ENCODE measurements at regions not wholly inside any gene's neighbourhood (a gene's known extent, or its start where the extent isn't known, plus 50 kb on each side); places are given as distances from the start of the nearest gene placed in this dataset.

DNA sequence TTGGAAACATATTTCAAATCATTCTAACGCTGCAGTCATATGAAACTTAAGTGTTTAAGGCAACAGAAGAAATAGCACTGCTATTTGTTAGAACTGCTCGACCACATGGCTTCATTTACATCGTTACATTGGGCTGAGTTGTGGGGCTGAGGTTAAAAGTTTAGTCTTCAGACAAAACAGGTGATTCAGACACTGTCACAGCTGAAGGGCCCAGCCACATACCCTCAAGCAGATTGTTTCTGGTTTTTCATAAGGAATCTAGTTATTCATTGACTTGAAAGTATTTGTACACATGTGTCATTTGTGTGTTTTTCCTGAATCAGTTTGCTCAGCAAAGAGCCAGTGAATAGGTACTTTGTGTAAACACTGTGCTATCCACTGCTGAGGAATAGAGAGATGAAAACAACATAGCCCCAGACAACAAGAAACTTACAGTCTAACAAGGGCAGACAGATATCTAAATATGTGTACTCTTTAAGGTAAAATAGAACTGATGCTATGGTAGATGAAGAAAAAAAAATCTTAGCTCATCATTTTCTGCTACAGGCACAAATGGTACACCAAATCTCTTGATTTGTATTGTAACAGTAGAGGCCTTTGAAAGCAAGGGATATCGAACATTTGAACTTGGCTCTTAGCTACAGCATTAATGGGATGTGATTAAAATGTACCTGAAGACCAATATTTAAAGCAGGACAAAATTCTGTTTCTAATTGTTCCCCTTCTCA is 357.6 kb upstream of the RPS23 start (continued):
- TF ChIP-seq AFF4 (CRISPR knock-in tag; IDR thresholded peaks at IDR 0.05) (no peak), SAFB2 (IDR thresholded peaks at IDR 0.05; ENCODE audit: borderline replicate concordance, low read depth, low read length, severe bottlenecking) (no peak), ZNF3 (CRISPR knock-in tag; IDR thresholded peaks at IDR 0.05) (no peak), SRSF9 (IDR thresholded peaks at IDR 0.05; ENCODE audit: borderline replicate concordance, low read depth, low read length) (no peak)

DNA sequence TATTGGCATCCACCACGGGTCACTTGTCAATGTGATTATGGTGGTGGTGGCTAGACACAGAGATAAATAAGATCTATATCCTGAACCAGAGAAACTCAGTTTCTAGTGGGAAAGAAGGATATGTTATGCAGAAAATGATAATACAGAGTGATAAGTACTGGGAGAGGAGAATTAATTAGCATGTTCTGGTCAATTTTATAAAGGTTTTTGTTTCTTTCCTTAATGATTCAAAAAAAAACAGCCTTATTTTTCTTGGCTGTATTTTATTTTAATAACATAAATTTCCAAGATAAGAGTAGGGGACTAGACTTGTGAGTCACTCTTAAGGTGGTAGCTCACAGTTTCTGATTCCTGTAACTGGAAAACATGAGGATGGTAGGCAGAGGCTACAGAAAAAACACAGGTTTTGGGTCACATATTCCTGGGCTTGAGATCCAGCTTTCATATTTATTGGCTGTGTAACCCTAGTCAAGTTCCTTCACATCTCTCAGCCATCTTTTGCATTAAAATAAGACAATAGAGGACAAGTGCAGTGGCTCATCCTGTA is 350.3 kb upstream of the RPS23 start:
- ATAC-seq = no peak
- Histone ChIP-seq H4K20me1 (replicated peaks; ENCODE audit: control insufficient read depth, insufficient read depth, low read length) (no peaks in the 10 kb centered on the region), H3K27ac (ENCODE audit: extremely low read depth, low read depth, low read length) (no peak overlapping the region), H3K79me2 (ENCODE audit: control insufficient read depth, insufficient read depth, low read length) (no peaks in the 10 kb centered on the region), H3K9me3 (replicated peaks; ENCODE audit: control insufficient read depth, insufficient read depth, low read depth, low read length) (no peaks in the 10 kb centered on the region), H3K27me3 (ENCODE audit: control insufficient read depth in 2 of 2, insufficient read depth in 2 of 2, low read length in 2 of 2) (no peaks in the 10 kb centered on the region), H3K4me1 (replicated peaks in 1 of 2; ENCODE audit: control insufficient read depth in 2 of 2, insufficient read depth in 2 of 2, low read length in 2 of 2) (no peaks in the 10 kb centered on the region), H3K4me2 (ENCODE audit: insufficient read depth, low read length) (no peak overlapping the region), H3K9ac (ENCODE audit: insufficient read depth in 1 of 2, low read depth in 2 of 2, low read length in 2 of 2) (no peak overlapping the region), H3K36me3 (ENCODE audit: control insufficient read depth, insufficient read depth, low read length) (no peaks in the 10 kb centered on the region), H3K4me3 (no peak overlapping the region), H2AFZ (ENCODE audit: low read depth, low read length) (no peak overlapping the region), H3K9me1 (ENCODE audit: control insufficient read depth, insufficient read depth, low read length) (no peaks in the 10 kb centered on the region)
- no TSS peak for BruUV-seq (replicated peaks)
- WGBS (ENCODE audit: insufficient coverage, low coverage, missing lambda C conversion rate) = 0% methylated on average over 1 of the region's 1 CpG
- in situ Hi-C loops (cut with MboI) (loop anchor here (25.0 kb wide), 1 partner anchor 266 kb away; no protein-coding TSS in a partner anchor), intact Hi-C loops (cut with micrococcal nuclease) (no loop called here)
- ChIA-PET POLR2A (interaction anchor here (0.7 kb wide), 1 partner anchor 27 kb away, joined by 3 read pairs; no protein-coding TSS in a partner anchor), CTCF (ENCODE audit: low intra/inter-chr PET ratio) (no interaction called here)
- TF ChIP-seq MED1 (CRISPR knock-in tag; IDR thresholded peaks at IDR 0.05; ENCODE audit: borderline replicate concordance) (no peak), IRF1 (CRISPR knock-in tag; IDR thresholded peaks at IDR 0.05; ENCODE audit: borderline replicate concordance) (no peak), NBN (IDR thresholded peaks at IDR 0.05; ENCODE audit: low read depth) (no peak), TOE1 (IDR thresholded peaks at IDR 0.05; ENCODE audit: borderline replicate concordance) (no peak), TOE1 (CRISPR knock-in tag; IDR thresholded peaks at IDR 0.05; ENCODE audit: borderline replicate concordance, low read depth) (no peak), TCF3 (CRISPR knock-in tag; IDR thresholded peaks at IDR 0.05) (no peak)
- DNase-seq (ENCODE audit: extremely low read depth in 1 of 4, low spot score in 3 of 4) = no peak
- no peak for FAIRE-seq
